ENCODE measurements at regions not wholly inside any gene's neighbourhood (a gene's known extent, or its start where the extent isn't known, plus 50 kb on each side); places are given as distances from the start of the nearest gene placed in this dataset.
"Not testable (repeated sequence)": the region's sequence is repeated elsewhere in the genome, so short reads cannot be mapped to it uniquely, and the experiment has no call there.

DNA sequence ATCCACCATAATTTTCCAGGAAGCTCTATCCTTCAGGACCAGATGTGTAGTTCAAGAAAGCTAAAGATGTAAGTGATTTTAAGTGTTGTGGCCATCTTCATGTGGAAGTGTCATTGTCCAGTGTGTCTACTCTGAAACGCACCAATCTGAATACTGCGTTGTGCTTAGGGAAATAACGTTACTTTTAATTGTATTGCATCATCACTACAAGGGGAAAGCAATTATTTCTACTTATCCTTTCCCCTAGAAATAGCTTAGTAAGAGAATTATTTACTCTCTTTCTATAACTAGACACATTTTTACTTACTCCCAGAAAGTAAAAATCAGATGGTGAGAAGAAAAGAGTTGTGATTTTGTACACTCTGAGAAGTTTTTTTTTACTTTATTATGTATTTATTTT, 102.4 kb upstream of the DLGAP1 start:
- no peaks in the 10 kb centered on the region for H3K4me1 ChIP-seq (ENCODE audit: insufficient read depth, low read length)
- no peaks in the 10 kb centered on the region for H3K36me3 ChIP-seq (ENCODE audit: insufficient read depth, low read depth, low read length)
- no peak overlapping the region for H3K4me3 ChIP-seq (ENCODE audit: low read length)
- no peaks in the 10 kb centered on the region for H3K9me3 ChIP-seq (ENCODE audit: insufficient read depth, low read depth, low read length)
- no peak overlapping the region for H3K9ac ChIP-seq (ENCODE audit: low read depth, low read length)
- H3K27me3 ChIP-seq (ENCODE audit: insufficient read depth, low read length), result no peaks in the 10 kb centered on the region
- no peak overlapping the region for H3K27ac ChIP-seq (ENCODE audit: low read length)

DNA sequence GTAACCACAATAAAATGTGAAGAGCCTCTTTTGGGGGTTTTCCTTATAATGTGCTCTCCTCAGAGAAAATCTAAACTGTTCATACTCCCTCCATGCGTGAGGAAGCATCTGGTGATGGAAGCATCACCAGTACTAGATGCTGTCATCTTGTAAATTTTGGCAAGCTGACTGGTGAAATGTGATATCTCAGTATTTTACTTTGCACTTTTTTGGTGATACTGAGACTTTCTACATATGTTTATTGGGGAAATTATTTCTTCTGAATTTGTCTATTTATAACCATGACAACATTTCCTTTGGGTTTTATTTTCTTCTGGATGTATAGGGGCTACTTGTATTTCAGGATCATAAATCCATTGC, 95.9 kb upstream of the DLGAP1 start:
- Histone ChIP-seq H3K36me3 (ENCODE audit: insufficient read depth, low read depth, low read length) (no peaks in the 10 kb centered on the region), H3K4me3 (ENCODE audit: low read length) (no peak overlapping the region), H3K4me1 (ENCODE audit: insufficient read depth, low read length) (no peaks in the 10 kb centered on the region)

DNA sequence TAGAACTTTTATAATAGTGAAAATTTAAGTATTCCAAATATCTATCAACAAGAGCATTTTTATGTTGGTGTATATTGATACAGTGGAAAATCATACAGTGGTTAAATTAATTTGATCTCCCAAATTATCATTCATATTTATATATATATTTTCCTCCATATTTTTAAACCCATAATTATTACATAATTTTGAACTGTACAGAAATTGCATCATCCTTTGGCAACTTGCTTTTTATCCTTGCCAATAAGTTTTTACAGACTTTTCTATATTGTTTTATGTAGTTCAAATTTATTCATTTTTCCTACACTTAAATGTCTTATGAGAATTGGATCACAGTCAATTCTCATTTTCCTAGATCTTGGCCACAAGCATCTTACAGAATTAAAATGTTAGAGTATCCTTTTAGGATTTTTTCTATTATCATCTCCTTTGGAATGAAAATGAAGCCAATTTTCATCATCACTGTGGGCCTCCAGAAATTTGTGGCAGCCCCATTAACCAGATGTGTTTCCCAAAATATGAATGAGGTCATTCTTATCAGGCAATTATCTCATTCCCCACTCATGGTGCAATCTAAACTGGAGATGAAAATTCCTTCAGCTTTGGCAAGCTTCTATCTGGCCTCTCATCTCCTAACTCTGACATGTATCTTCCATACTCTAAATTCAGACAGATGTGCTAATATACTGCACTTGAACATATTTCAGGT, 94.2 kb upstream of the DLGAP1 start:
- H3K27me3 ChIP-seq (ENCODE audit: insufficient read depth, low read length), result no peaks in the 10 kb centered on the region
- no peaks in the 10 kb centered on the region for H3K4me1 ChIP-seq (ENCODE audit: insufficient read depth, low read length)
- no peaks in the 10 kb centered on the region for H3K36me3 ChIP-seq (ENCODE audit: insufficient read depth, low read depth, low read length)
- no peak overlapping the region for H3K9ac ChIP-seq (ENCODE audit: low read depth, low read length)
- H3K4me3 ChIP-seq (ENCODE audit: low read length), result no peak overlapping the region
- H3K27ac ChIP-seq (ENCODE audit: low read length), result no peak overlapping the region
- H3K9me3 ChIP-seq (ENCODE audit: insufficient read depth, low read depth, low read length), result no peaks in the 10 kb centered on the region

More for the DNA sequence above, 95.9 kb upstream of the DLGAP1 start:
- Histone ChIP-seq H3K27me3 (ENCODE audit: insufficient read depth, low read length) (no peaks in the 10 kb centered on the region), H3K9me3 (ENCODE audit: insufficient read depth, low read depth, low read length) (no peaks in the 10 kb centered on the region), H3K27ac (ENCODE audit: low read length) (no peak overlapping the region), H3K9ac (ENCODE audit: low read depth, low read length) (no peak overlapping the region)

DNA sequence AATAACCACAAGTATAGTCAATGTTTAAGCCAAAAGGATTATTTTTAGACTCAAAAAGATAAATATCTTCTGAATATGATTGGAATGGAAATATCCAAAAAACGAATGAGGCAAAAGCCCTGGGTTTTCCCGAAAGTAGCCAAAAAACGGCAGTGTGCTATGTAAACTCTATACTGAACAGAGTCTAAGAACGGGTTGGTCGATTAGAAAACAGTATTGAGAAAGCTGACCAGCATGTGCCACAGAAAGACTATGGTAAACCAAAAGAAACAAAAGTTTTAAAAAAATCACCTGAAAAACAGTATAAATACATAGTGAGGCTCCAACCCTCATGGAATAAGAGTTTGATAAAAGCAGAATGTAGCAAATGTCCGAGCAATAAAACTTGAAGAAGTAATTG, 92.0 kb upstream of the DLGAP1 start:
- no peaks in the 10 kb centered on the region for H3K9me3 ChIP-seq (ENCODE audit: insufficient read depth, low read depth, low read length)
- H3K4me3 ChIP-seq (ENCODE audit: low read length), result no peak overlapping the region
- no peaks in the 10 kb centered on the region for H3K36me3 ChIP-seq (ENCODE audit: insufficient read depth, low read depth, low read length)
- no peaks in the 10 kb centered on the region for H3K4me1 ChIP-seq (ENCODE audit: insufficient read depth, low read length)
- no peaks in the 10 kb centered on the region for H3K27me3 ChIP-seq (ENCODE audit: insufficient read depth, low read length)
- H3K27ac ChIP-seq (ENCODE audit: low read length), result no peak overlapping the region
- no peak overlapping the region for H3K9ac ChIP-seq (ENCODE audit: low read depth, low read length)

DNA sequence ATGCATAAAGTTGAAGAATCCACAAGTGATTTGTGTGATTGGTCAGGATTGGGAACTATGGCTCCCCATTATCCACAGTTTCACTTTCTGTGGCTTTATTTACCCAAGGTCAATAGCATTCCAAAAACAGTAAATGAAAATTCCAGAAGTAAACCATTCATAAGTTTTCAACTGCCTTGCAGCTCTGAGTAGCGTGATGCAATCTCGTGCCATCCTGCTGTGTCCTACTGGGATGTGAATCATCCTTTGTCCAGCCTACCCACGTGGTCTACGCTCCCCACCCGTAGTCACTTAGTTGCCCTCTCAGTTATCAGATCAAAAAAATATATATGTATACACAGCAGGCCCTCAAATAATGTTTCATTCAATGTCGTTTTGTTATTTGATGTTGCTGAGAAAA, 89.0 kb upstream of the DLGAP1 start:
- H3K4me1 ChIP-seq (ENCODE audit: insufficient read depth, low read length), result no peaks in the 10 kb centered on the region
- H3K4me3 ChIP-seq (ENCODE audit: low read length), result no peak overlapping the region
- H3K9me3 ChIP-seq (ENCODE audit: insufficient read depth, low read depth, low read length), result peaks cover 6% of the 10 kb centered on the region; the same call in 1 of the 2 replicates
- no peak overlapping the region for H3K9ac ChIP-seq (ENCODE audit: low read depth, low read length)
- no peaks in the 10 kb centered on the region for H3K27me3 ChIP-seq (ENCODE audit: insufficient read depth, low read length)
- no peak overlapping the region for H3K27ac ChIP-seq (ENCODE audit: low read length)
- no peaks in the 10 kb centered on the region for H3K36me3 ChIP-seq (ENCODE audit: insufficient read depth, low read depth, low read length)

DNA sequence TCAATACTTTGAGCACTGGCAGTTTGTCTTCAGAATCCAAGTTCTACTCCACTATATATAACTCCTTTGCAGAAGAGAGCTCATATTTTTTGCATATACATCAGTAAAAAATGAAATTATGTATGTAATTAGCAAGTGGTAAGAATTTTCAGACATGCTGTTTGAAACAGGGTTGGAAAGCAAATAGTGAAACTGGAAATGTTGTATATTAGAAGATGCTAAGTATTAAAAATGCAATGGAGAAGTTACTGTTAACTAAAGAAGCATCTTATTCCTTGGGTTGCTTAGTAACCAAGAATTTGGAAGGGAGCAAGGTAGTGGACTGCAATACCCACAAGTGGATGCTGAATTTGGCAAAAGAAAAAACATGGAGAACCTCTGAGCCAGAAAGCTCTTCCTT, 88.6 kb upstream of the DLGAP1 start:
- no peak overlapping the region for H3K9ac ChIP-seq (ENCODE audit: low read depth, low read length)
- H3K27me3 ChIP-seq (ENCODE audit: insufficient read depth, low read length), result no peaks in the 10 kb centered on the region
- no peak overlapping the region for H3K4me3 ChIP-seq (ENCODE audit: low read length)
- H3K9me3 ChIP-seq (ENCODE audit: insufficient read depth, low read depth, low read length), result peaks cover 10% of the 10 kb centered on the region; the same call in 1 of the 2 replicates
- no peaks in the 10 kb centered on the region for H3K36me3 ChIP-seq (ENCODE audit: insufficient read depth, low read depth, low read length)
- H3K4me1 ChIP-seq (ENCODE audit: insufficient read depth, low read length), result no peaks in the 10 kb centered on the region
- no peak overlapping the region for H3K27ac ChIP-seq (ENCODE audit: low read length)

DNA sequence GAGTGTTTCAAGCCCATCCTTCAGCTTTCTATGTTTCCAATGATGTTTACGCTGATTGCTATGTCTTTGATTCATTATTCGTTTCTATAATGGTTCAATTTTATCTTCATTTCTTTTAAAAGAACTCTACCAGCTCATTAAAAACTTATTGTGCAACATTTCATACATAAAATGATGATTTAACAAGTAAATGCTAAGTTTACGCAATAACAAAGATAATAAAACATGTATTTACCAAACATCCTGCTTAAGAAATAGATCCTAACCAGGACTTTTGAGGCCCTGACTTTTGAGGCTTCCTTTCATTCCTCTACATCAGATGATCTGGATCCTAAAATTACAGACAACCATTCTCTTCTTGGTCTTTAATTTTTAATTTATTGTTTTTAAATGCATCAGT, 86.5 kb upstream of the DLGAP1 start:
- H3K4me3 ChIP-seq (ENCODE audit: low read length), result no peak overlapping the region
- H3K36me3 ChIP-seq (ENCODE audit: insufficient read depth, low read depth, low read length), result no peaks in the 10 kb centered on the region
- no peak overlapping the region for H3K27ac ChIP-seq (ENCODE audit: low read length)
- H3K4me1 ChIP-seq (ENCODE audit: insufficient read depth, low read length), result no peaks in the 10 kb centered on the region
- H3K27me3 ChIP-seq (ENCODE audit: insufficient read depth, low read length), result no peaks in the 10 kb centered on the region
- no peak overlapping the region for H3K9ac ChIP-seq (ENCODE audit: low read depth, low read length)
- peaks cover 18% of the 10 kb centered on the region; the same call in 1 of the 2 replicates for H3K9me3 ChIP-seq (ENCODE audit: insufficient read depth, low read depth, low read length)

DNA sequence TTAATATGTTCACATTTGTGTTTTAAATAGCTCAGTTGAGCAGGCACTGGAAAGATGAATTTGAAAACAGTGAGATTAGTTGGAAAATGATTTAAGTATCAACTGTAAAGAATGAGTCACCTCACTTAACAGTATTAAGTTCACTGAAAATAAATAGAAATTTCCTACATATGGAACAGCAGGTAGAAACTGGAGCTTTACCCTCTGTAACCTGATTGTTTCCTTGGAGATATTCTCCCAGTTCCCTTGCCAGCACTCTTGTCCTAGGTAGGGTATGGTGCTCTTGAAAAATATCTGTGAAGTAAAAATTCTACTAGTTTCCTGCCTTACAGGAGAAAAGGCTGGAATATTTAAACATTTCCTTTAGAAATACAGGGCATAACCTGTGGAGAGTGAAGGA, 81.3 kb upstream of the DLGAP1 start:
- Histone ChIP-seq H3K9ac (ENCODE audit: low read depth, low read length) (no peak overlapping the region), H3K4me3 (ENCODE audit: low read length) (no peak overlapping the region), H3K27me3 (ENCODE audit: insufficient read depth, low read length) (no peaks in the 10 kb centered on the region), H3K4me1 (ENCODE audit: insufficient read depth, low read length) (no peaks in the 10 kb centered on the region), H3K9me3 (ENCODE audit: insufficient read depth, low read depth, low read length) (peaks cover 42% of the 10 kb centered on the region), H3K36me3 (ENCODE audit: insufficient read depth, low read depth, low read length) (no peaks in the 10 kb centered on the region), H3K27ac (ENCODE audit: low read length) (no peak overlapping the region)

DNA sequence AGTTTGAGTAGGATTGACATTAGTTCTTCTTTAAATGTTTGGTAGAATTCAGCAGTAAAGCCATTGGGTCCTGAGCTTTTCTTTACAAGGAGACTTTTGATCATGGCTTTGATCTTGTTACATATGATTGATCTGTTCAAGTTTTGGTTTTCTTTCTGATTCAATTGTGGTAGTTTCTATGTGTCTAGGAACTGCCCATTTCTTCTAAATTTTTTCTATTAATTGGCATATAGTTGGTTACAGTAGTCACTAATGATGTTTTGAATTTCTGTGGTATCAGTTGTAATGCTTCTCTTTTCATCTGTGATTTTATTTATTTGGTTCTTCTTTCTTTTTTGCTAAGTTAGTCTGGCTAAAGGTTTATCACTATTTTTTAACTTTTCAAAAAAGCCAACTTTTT, 73.3 kb upstream of the DLGAP1 start:
- Histone ChIP-seq H3K9ac (ENCODE audit: low read depth, low read length) (no peak overlapping the region), H3K27ac (ENCODE audit: low read length) (no peak overlapping the region), H3K4me1 (ENCODE audit: insufficient read depth, low read length) (no peaks in the 10 kb centered on the region), H3K27me3 (ENCODE audit: insufficient read depth, low read length) (no peaks in the 10 kb centered on the region), H3K9me3 (ENCODE audit: insufficient read depth, low read depth, low read length) (peaks cover 29% of the 10 kb centered on the region), H3K4me3 (ENCODE audit: low read length) (no peak overlapping the region), H3K36me3 (ENCODE audit: insufficient read depth, low read depth, low read length) (no peaks in the 10 kb centered on the region)

DNA sequence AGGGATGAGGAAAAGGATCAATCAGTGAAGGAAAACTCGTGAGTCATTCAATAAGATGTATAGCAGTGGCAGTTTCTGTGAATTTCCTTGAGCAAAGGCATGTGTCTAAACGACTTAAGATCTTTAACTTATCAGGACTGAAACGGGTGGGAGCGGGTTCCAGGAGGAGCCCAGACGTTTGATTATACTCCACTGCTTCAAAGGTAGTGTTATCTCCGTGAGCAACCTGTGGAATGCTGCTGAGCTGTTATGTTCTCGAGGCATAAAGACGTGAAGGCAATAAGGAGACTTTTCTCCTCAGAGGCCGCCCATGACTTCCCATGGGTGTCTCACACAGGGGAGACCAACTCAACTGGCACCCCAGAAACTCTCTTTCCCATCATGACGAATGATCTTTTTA, 72.7 kb upstream of the DLGAP1 start:
- not testable (repeated sequence) for H3K4me3 ChIP-seq (ENCODE audit: low read length); H3K27me3 ChIP-seq (ENCODE audit: insufficient read depth, low read length); H3K4me1 ChIP-seq (ENCODE audit: insufficient read depth, low read length); H3K27ac ChIP-seq (ENCODE audit: low read length); H3K36me3 ChIP-seq (ENCODE audit: insufficient read depth, low read depth, low read length); H3K9ac ChIP-seq (ENCODE audit: low read depth, low read length)
- peaks cover 24% of the 10 kb centered on the region for H3K9me3 ChIP-seq (ENCODE audit: insufficient read depth, low read depth, low read length)

DNA sequence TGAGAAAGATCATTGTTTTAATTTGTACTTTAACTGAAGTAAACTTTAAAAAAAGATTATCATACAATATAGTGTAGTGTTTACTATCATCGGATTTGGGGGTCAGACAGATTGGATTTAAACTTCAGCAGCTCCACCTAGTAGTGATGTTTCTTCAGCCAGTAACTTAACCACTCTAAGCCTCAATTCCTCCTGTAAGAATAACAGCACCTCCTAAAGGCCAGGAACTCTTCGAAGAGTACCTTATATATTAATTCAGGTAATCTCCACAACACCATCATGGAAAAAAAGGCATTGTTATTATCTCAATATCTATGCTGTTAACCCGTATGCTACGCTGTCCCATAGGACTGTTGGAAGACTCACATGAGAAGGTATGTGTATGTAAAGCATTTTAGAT, 69.0 kb upstream of the DLGAP1 start:
- no peaks in the 10 kb centered on the region for H3K36me3 ChIP-seq (ENCODE audit: insufficient read depth, low read depth, low read length)
- no peaks in the 10 kb centered on the region for H3K27me3 ChIP-seq (ENCODE audit: insufficient read depth, low read length)
- no peak overlapping the region for H3K4me3 ChIP-seq (ENCODE audit: low read length)
- H3K9me3 ChIP-seq (ENCODE audit: insufficient read depth, low read depth, low read length), result peaks cover 3% of the 10 kb centered on the region; the same call in 1 of the 2 replicates
- no peak overlapping the region for H3K27ac ChIP-seq (ENCODE audit: low read length)
- H3K4me1 ChIP-seq (ENCODE audit: insufficient read depth, low read length), result no peaks in the 10 kb centered on the region
- no peak overlapping the region for H3K9ac ChIP-seq (ENCODE audit: low read depth, low read length)

DNA sequence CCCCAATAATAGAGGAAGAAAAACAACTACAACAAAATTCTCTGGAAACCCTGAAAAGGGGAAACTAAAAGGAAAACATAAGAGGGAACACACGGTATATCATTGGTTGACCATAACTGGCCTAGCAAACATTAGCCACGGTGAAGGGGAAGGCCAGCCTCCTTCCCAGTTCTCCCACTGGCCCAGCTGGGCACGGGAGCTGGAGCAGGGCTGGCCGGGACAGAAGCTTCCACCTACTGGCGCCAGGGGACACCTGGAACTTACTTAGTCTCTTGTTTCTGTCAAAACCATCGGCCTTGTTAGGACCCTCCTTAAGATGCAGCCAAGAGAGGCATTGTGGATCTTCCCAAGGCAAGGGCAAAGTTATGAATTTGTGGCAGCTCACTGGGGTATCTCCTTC, 56.1 kb upstream of the DLGAP1 start:
- H3K9ac ChIP-seq (ENCODE audit: low read depth, low read length), result no peak overlapping the region
- no peak overlapping the region for H3K4me3 ChIP-seq (ENCODE audit: low read length)
- no peaks in the 10 kb centered on the region for H3K36me3 ChIP-seq (ENCODE audit: insufficient read depth, low read depth, low read length)
- no peaks in the 10 kb centered on the region for H3K4me1 ChIP-seq (ENCODE audit: insufficient read depth, low read length)
- H3K27ac ChIP-seq (ENCODE audit: low read length), result no peak overlapping the region
- H3K9me3 ChIP-seq (ENCODE audit: insufficient read depth, low read depth, low read length), result no peaks in the 10 kb centered on the region; the same call in 1 of the 2 replicates
- no peaks in the 10 kb centered on the region for H3K27me3 ChIP-seq (ENCODE audit: insufficient read depth, low read length)

All from iPS-20b (cell line).